ENCODE measurements at regions not wholly inside any gene's neighbourhood (a gene's known extent, or its start where the extent isn't known, plus 50 kb on each side); places are given as distances from the start of the nearest gene placed in this dataset.

DNA sequence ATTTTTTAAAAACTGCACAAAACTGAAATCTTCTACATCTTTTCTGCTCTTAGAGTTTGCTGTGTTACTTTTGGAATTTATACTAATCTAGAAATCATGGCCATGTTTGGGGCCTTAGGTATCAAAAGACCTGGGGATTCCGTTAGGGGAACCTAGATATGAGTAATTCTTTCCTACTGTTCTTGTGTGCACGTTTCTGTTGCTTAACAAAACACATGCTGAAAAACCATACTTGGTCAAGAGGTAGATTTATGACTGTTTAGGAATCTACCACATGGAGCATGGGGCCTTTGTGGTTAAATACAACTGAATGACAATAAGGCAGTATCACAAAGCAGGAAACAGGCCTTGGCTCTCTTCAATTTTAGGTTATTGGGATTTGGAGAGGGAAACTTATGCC is 291.9 kb upstream of the USP25 start:
- TF ChIP-seq RARB (CRISPR knock-in tag; IDR thresholded peaks at IDR 0.05) (no peak), ZFP30 (CRISPR knock-in tag; IDR thresholded peaks at IDR 0.05) (no peak)
- TF ChIP-seq, protein P1, sequence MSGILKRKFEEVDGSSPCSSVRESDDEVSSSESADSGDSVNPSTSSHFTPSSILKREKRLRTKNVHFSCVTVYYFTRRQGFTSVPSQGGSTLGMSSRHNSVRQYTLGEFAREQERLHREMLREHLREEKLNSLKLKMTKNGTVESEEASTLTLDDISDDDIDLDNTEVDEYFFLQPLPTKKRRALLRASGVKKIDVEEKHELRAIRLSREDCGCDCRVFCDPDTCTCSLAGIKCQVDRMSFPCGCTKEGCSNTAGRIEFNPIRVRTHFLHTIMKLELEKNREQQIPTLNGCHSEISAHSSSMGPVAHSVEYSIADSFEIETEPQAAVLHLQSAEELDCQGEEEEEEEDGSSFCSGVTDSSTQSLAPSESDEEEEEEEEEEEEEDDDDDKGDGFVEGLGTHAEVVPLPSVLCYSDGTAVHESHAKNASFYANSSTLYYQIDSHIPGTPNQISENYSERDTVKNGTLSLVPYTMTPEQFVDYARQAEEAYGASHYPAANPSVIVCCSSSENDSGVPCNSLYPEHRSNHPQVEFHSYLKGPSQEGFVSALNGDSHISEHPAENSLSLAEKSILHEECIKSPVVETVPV (CRISPR knock-in tag; IDR thresholded peaks at IDR 0.05): no peak

All from SK-N-SH treated with all-trans-retinoic acid at 6 μM for 48 hours (cell line).